Neural progenitor cell (in vitro differentiated cells): ENCODE measurements at regions not wholly inside any gene's neighbourhood (a gene's known extent, or its start where the extent isn't known, plus 50 kb on each side); places are given as distances from the start of the nearest gene placed in this dataset.

Source experiments
- EZH2 ChIP-seq: fragments of 200-600 bp; sonication (generic); IDR thresholded peaks from 2 replicates; pipeline ENCODE4 v1.6.1; 2017; ENCODE audit warnings: antibody characterized with exemption, mild to moderate bottlenecking, moderate library complexity
- EZH2phosphoT487 ChIP-seq: fragments of 200-600 bp; sonication (generic); IDR thresholded peaks from 2 replicates; pipeline ENCODE4 v1.6.1; 2017; ENCODE audit warnings: antibody characterized with exemption
- TF ChIP-seq, protein P1 (sequence below): fragments of 200-600 bp; sonication (generic); IDR thresholded peaks from 2 replicates; pipeline ENCODE4 v1.5.1; 2017; ENCODE audit warnings: antibody characterized with exemption, mild to moderate bottlenecking

DNA sequence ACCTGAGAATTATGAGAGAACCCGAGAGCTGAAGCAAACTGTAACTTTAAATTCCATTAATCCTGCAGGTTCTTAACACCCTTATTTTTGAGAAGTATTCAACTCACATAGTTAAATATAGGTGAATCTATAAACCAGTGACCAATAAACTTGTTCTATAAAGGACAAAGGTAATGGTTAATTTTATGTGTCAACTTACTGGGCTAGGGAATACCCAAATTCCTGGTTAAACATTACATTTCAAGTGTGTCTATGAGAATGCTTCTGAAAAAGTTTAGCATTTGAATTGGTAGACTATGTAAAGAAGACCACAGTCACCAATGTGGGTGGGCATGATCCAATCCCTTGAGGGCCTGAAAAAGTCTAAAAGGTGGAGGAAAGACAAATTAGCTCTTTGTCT lies 99.1 kb downstream of the KCNJ2 start:
- TF ChIP-seq, protein P1, sequence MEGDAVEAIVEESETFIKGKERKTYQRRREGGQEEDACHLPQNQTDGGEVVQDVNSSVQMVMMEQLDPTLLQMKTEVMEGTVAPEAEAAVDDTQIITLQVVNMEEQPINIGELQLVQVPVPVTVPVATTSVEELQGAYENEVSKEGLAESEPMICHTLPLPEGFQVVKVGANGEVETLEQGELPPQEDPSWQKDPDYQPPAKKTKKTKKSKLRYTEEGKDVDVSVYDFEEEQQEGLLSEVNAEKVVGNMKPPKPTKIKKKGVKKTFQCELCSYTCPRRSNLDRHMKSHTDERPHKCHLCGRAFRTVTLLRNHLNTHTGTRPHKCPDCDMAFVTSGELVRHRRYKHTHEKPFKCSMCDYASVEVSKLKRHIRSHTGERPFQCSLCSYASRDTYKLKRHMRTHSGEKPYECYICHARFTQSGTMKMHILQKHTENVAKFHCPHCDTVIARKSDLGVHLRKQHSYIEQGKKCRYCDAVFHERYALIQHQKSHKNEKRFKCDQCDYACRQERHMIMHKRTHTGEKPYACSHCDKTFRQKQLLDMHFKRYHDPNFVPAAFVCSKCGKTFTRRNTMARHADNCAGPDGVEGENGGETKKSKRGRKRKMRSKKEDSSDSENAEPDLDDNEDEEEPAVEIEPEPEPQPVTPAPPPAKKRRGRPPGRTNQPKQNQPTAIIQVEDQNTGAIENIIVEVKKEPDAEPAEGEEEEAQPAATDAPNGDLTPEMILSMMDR: no peak
- TF ChIP-seq EZH2phosphoT487 (no peak), EZH2 (no peak)
